GM21526 (cell line): ENCODE measurements at regions not wholly inside any gene's neighbourhood (a gene's known extent, or its start where the extent isn't known, plus 50 kb on each side); places are given as distances from the start of the nearest gene placed in this dataset.

Experiments used
- ATAC-seq: cut with Tn5 transposase; IDR thresholded peaks from one replicate; pipeline ENCODE4 v1.9.1; 2021; ENCODE audit warnings: moderate library complexity; ENCODE audit not compliant: unreplicated experiment, low FRiP score

GRCh38 chr14:32254952-32255679, 52.0 kb upstream of the RNU6-8 start:
- peak; percentile 55 for ATAC-seq

DNA sequence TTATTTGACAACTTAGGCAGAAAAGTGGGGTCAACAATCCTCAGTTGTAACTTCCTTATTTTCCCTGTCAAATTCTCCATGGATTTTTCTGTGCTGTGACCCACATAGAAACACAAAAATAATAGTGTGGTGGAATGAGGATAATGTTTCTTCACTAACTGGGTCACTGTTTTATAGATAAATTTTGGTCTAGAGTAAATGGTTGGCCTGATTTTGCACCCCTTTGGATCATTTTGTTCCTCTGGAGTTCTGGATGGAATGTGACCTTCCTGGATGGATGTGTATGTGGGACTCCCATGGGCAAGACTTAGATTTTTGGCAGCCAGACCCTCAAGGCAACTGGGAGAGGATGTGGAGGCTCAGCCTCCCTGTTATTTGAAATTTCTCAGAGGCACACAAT, 52.7 kb upstream of the RNU6-8 start:
- ATAC-seq = no peak

GRCh38 chr14:32256576-32256975, 53.5 kb upstream of the RNU6-8 start:
- ATAC-seq = no peak

GRCh38 chr14:32258336-32258993, 55.4 kb upstream of the RNU6-8 start:
- no peak for ATAC-seq

DNA sequence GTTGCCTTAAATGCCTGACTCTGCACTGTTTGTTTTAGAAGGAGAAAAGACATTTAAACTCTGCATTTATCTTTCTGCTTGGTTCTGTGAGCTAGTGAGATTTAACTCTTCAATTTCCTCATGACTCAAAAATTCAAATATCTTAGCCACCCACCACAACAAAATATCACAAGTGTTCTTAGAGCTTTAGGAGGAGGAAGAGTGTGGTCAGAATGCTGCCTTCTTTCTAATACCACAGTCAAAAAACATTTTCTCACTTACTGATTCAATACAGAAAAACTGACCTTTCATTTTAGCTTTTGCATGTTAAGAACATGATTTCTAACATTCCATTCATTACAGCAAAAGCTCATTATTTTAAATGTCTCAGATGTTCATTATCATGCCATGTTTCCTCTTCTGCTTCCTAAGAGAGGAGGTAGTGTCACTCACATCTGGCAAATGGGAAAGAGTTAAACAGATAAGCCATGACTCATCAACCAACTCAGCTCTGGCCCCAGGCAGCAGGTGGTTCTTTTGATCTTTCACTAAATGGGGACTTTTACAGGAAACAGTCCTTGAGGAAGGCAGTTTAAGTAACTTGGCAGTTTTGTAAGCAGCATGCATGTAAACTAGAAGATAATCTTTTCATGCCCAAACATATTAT, 56.4 kb upstream of the RNU6-8 start:
- ATAC-seq = peak; percentile 71

- ATAC-seq = no peak
Observed at GRCh38 chr14:32263939-32264567, 61.0 kb upstream of the RNU6-8 start.

DNA sequence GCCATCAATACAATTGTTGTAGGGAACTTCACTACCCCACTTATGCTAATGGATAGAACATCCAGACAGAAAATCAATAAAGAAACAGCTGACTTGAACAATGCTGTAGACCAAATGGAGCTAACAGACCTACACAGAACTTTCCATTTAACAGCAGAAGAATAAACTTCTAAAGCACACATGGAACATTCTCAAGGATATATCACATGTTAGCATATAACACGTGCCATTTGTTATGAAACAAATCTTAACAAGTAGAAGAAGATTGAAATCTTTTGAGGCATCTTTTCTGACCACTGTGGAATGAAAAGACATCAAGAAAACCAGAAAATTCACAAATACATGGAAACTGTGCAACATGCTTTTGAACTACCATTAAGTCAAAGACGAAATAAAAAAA, 62.5 kb upstream of the RNU6-8 start:
- ATAC-seq = no peak

DNA sequence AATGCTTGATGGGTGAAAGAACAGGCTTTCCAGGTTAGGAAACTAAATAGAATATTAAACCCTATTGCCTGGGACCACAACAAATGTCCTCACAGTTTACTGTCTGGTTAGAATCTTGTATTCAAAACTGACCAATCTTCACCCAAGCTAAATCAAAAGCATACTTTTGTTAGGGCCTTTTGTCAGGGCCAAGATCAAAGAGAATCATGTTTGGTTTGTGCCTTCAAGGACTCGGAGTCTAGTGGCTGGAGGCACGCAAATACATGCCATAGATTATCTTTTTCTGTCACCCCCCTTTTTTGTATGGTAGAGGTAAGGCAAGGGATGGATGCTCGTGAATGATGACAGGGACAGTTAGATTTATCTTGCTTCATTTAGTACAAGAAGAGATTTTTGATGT, 51.1 kb upstream of the AKAP6 start:
- ATAC-seq = no peak
